Astrocyte of the cerebellum (primary cell): ENCODE measurements at regions not wholly inside any gene's neighbourhood (a gene's known extent, or its start where the extent isn't known, plus 50 kb on each side); places are given as distances from the start of the nearest gene placed in this dataset.

Experiments
- DNase-seq: peaks from one replicate; pipeline ENCODE4 v3.0.0-alpha.2; 2011; ENCODE audit warnings: low read depth
- H3K4me3 ChIP-seq: 2 replicates; pipeline ENCODE4 v1.5.1; 2011; ENCODE audit warnings: mild to moderate bottlenecking, low read depth, low read length, moderate library complexity
- in situ Hi-C: cut with HindIII; loops from 2 replicates; pipeline ENCODE4 v1.10.0; 2017; ENCODE audit warnings: low sequenced_read_pairs
- TF ChIP-seq, protein P1 (sequence below): IDR thresholded peaks from 2 replicates; pipeline ENCODE4 v1.5.1; 2012; ENCODE audit warnings: low read length, low read depth, moderate library complexity, mild to moderate bottlenecking; ENCODE audit errors: missing control alignments

DNA sequence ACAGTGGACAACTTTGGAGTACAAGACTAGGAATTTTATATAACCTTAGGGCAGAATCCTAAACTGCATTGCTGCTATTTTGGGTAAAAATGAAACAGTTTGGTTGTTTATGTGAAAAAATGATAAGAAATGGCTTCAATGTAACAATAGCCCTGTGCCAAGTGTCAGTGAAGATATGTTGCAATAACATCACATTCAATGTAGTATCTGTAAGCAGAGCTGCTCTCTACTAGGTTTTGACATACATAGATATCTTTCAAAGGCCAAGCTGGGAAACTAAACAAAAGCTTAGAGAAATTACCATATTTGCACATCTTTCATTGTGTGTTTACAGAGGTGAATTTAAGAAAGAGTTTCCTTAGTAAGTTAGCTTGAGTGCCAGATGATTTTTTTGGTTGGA is 135.0 kb upstream of the DOK6 start:
- DNase-seq, result no peak
- in situ Hi-C loops, result no loop called here
- TF ChIP-seq, protein P1, sequence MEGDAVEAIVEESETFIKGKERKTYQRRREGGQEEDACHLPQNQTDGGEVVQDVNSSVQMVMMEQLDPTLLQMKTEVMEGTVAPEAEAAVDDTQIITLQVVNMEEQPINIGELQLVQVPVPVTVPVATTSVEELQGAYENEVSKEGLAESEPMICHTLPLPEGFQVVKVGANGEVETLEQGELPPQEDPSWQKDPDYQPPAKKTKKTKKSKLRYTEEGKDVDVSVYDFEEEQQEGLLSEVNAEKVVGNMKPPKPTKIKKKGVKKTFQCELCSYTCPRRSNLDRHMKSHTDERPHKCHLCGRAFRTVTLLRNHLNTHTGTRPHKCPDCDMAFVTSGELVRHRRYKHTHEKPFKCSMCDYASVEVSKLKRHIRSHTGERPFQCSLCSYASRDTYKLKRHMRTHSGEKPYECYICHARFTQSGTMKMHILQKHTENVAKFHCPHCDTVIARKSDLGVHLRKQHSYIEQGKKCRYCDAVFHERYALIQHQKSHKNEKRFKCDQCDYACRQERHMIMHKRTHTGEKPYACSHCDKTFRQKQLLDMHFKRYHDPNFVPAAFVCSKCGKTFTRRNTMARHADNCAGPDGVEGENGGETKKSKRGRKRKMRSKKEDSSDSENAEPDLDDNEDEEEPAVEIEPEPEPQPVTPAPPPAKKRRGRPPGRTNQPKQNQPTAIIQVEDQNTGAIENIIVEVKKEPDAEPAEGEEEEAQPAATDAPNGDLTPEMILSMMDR, result no peak

DNA sequence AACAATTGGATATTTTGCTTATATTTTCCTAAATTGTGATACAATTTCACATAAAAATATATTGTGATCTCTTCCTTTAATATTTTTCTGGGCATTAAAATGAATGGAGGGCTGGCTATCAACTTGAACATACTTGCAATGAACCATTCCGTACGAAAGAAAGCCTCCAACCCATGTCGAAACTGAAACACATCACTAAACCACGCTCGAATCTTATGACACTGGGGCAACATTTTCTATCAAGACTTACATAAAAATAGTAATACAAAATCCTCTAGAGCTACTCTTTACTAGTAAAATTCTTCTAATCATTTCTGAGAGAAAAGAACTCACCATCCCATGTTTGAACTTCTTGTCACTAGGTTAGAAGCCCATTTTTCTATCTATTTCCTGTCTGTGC is 132.8 kb upstream of the DOK6 start:
- no peak overlapping the region for H3K4me3 ChIP-seq
- DNase-seq, result no peak
- TF ChIP-seq, protein P1, result no peak
- in situ Hi-C loops, result no loop called here

More for the DNA sequence above, 135.0 kb upstream of the DOK6 start:
- no peak overlapping the region for H3K4me3 ChIP-seq

DNA sequence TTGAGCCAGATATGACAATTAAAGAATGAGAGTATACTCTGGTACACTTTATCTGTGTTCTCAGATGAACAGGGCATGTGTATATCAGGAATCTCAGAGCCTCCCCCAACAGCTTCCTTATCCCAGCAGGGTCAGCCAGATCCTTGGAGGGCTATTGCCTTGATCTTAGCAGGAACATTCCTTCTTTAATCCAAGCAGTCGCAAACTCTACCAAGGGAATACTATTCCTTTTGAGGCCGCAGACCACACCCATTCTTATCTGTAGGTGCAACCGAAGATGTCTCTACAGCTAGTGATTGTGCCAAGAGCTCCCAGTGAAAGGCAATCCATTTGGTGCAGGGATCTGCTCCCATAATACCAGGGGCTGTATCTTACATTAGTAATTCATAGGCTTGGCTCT is 118.3 kb upstream of the DOK6 start:
- TF ChIP-seq, protein P1, result no peak
- in situ Hi-C loops, result no loop called here
- DNase-seq, result no peak
- no peak overlapping the region for H3K4me3 ChIP-seq

DNA sequence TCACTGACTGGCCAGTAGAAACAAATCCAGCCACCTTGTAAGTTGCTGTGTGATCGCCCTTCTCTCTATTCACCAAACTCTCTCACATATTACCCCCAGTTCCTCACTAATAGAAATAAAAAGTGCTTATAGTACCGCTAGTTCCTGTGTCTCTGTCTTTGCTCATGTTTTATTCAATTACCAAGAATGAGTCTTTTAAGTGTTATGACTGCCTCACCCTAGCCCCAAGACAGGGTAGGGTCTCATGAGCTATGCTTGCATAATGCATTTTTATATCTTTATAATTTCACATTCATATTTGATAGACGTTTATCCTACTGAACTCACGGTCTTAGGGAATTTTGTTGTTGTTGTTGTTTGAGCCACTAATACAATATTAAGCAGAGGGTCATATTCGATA is 109.6 kb upstream of the DOK6 start:
- no peak for DNase-seq
- in situ Hi-C loops, result no loop called here
- no peak overlapping the region for H3K4me3 ChIP-seq
- TF ChIP-seq, protein P1, result no peak

DNA sequence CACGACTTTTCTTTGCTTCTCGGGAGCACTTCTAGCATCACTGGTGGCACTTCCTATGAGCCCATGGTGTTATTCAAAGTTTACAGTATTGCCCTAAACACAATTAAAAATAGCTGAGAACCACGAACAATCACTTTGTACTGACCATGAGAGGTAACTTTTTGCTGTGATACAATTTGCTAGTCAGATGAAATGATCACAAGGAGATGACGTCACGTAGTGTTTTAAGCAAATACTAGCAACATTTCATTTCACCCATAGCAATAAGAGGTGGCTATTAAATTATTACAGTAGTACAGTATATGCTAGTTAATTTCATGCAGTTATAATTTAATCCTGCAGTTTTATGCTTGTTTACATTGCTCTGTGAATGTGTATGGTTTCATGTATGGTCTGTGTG is 108.9 kb upstream of the DOK6 start:
- in situ Hi-C loops, result no loop called here
- DNase-seq, result no peak

DNA sequence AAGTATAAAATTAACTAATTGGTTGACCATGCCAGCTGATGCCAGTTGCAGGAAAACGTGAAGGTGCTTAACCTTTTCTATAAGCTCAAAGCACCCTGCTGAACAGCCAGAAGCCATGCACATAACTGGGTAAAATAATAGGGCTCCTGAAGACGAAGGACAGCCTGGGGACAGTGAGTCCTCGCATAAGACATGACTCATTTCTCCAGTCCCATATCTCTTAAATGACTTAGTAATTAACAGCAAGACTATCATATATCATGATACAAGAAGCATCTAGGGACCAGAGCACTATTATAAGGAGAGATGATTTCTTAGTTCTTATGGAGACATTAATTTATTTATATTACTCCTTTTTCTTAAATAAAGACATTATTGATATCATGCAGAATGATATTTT is 100.5 kb upstream of the DOK6 start:
- TF ChIP-seq, protein P1, result no peak
- in situ Hi-C loops, result no loop called here
- H3K4me3 ChIP-seq, result no peak overlapping the region
- no peak for DNase-seq

More for the DNA sequence above, 108.9 kb upstream of the DOK6 start:
- H3K4me3 ChIP-seq, result no peak overlapping the region
- TF ChIP-seq, protein P1, result no peak

DNA sequence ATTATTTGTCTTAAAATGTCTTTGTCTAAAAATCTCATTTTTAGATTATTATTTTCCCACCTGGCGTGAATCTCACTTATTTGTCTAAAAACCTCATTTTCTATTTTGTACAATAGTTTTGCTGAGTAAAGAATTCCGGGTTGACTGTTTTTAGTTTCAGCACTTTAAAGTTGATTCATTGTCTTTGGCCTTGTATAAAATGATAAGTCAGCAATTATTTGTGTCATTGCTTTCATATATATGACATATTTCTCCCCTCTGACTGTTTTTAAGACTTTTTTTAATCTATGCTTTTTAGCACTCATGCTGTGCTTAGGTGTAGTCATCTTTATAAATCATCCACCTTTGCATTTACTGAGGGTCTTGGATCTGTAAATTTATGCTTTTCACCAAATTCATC is 92.1 kb upstream of the DOK6 start:
- in situ Hi-C loops, result no loop called here
- no peak for DNase-seq
- TF ChIP-seq, protein P1, result no peak
- no peak overlapping the region for H3K4me3 ChIP-seq
